Immature natural killer cell (primary cell): ENCODE measurements at regions not wholly inside any gene's neighbourhood (a gene's known extent, or its start where the extent isn't known, plus 50 kb on each side); places are given as distances from the start of the nearest gene placed in this dataset.
"Not testable (repeated sequence)": the region's sequence is repeated elsewhere in the genome, so short reads cannot be mapped to it uniquely, and the experiment has no call there.

Experiments
- DNase-seq, 3 donors: peaks; one replicate each; pipeline ENCODE4 v3.0.0; 2022; ENCODE audit warnings: mixed read lengths in 1 of 3
- H3K27ac Mint-ChIP-seq, 6 donors: one replicate each; pipeline ENCODE4 v1.8.0; 2020; ENCODE audit warnings: mixed read lengths in 6 of 6, mild to moderate bottlenecking in 5 of 6, inconsistent platforms in 4 of 6, moderate library complexity in 3 of 6
- H3K27me3 Mint-ChIP-seq, 3 donors: one replicate each; pipeline ENCODE4 v1.8.0; 2020 to 2021; ENCODE audit warnings: low read depth in 3 of 3, mild to moderate bottlenecking in 3 of 3, mixed read lengths in 3 of 3, moderate library complexity in 3 of 3, inconsistent platforms in 1 of 3
- H3K36me3 Mint-ChIP-seq, 3 donors: one replicate each; pipeline ENCODE4 v1.8.0; 2020; ENCODE audit warnings: mixed read lengths in 3 of 3, inconsistent platforms in 2 of 3, mild to moderate bottlenecking in 2 of 3
- H3K4me1 Mint-ChIP-seq, 2 donors: one replicate each; pipeline ENCODE4 v1.8.0; 2020; ENCODE audit warnings: inconsistent platforms in 2 of 2, mild to moderate bottlenecking in 2 of 2, mixed read lengths in 2 of 2, moderate library complexity in 1 of 2
- H3K4me3 Mint-ChIP-seq, 5 donors: one replicate each; pipeline ENCODE4 v1.8.0; 2020; ENCODE audit warnings: mild to moderate bottlenecking in 5 of 5, mixed read lengths in 5 of 5, inconsistent platforms in 3 of 5, moderate library complexity in 3 of 5
- H3K9me3 Mint-ChIP-seq, 6 donors: one replicate each; pipeline ENCODE4 v1.8.0; 2020; ENCODE audit warnings: mild to moderate bottlenecking in 6 of 6, mixed read lengths in 6 of 6, inconsistent platforms in 4 of 6, moderate library complexity in 3 of 6

DNA sequence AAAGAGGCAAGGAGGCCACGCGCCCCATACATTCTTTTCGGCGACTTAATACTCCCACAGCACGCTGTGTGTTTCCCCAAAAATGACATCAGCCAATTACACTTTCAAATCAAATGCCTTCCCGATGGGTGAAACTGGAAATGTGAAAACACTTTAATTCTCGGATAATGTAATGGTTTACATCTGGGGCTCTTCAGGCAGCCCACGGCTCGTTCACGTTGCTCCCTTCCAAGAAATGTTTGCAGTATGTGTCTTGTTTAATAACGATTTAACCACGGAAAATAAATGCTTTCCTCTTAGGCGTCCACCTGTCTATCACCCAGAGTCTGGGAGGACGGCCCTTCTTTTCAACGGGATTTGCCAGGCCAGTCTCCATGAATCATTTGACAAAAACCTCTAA is 272.5 kb downstream of the SHOX start:
- H3K27ac Mint-ChIP-seq: no peak overlapping the region
- peaks cover 0 to 3% (median 0%) of the 10 kb centered on the region in 6 donors for H3K9me3 Mint-ChIP-seq
- no peak for DNase-seq
- no peak overlapping the region for H3K4me3 Mint-ChIP-seq
- peaks cover 1 to 4% (median 3%) of the 10 kb centered on the region in 3 donors for H3K27me3 Mint-ChIP-seq
- H3K36me3 Mint-ChIP-seq: no peaks in the 10 kb centered on the region
- no peaks in the 10 kb centered on the region for H3K4me1 Mint-ChIP-seq

DNA sequence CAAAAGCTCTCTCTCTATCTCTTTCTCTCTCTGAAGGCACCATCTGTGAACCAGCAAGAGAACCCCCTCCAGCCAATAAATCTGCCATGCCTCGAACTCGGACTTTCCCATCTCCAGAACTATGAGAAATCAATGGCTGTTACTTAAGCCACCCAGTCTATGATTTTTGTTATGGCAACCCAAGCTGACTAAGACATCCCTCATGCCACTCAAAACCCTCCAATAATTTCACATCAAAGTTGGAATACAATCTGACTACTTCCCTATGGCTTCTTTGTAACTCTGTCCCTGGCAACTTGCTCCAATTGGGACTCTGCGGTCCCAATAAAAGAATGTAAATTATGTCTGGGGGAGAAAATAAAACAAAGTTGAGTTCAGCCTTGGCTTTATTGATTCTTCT is 265.7 kb downstream of the SHOX start:
- Mint-ChIP-seq H3K36me3 (no peaks in the 10 kb centered on the region), H3K4me1 (no peaks in the 10 kb centered on the region), H3K9me3 (peaks cover 0 to 22% (median 8%) of the 10 kb centered on the region in 6 donors), H3K4me3 (no peak overlapping the region), H3K27me3 (peaks cover 2 to 4% (median 4%) of the 10 kb centered on the region in 3 donors), H3K27ac (no peak overlapping the region)
- DNase-seq: no peak

DNA sequence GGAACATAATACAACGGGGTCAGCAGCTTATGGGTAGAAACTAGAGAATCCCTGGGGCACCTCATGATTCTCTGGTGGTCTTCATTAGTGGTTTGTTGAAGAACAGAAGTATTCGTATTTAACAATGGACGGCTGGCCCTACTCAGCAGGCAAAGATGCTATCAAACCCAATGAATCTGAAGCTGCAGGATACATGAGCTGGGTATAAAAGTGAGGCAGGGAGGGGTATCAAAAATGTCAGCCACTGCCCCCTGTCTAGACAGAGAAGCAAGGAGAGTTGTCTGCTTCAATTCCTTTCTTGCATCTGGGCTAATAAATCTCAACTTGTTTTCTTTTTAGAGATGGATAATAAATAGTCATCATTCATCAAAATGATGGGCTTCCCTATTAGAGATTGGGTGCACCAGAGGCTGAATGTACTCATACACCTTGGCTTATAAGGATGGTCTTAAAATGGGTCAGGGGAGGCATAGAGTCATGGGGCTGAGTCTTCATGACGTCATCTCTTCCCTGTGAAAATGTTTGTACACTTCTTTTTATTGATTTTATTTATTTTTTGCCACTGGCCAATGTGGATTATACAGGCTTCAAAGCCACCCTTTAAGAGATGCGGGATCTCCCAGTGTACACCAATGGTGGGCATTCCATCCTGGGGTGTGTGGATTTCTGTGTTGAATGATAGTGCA is 259.5 kb downstream of the SHOX start:
- Mint-ChIP-seq H3K27me3 (peaks cover 4 to 5% (median 5%) of the 10 kb centered on the region in 3 donors), H3K4me1 (no peaks in the 10 kb centered on the region), H3K9me3 (peaks cover 0 to 34% (median 8%) of the 10 kb centered on the region in 6 donors), H3K36me3 (no peaks in the 10 kb centered on the region), H3K27ac (no peak overlapping the region), H3K4me3 (no peak overlapping the region)
- DNase-seq: no peak

- H3K4me3 Mint-ChIP-seq, H3K4me1 Mint-ChIP-seq, H3K36me3 Mint-ChIP-seq, DNase-seq, H3K27ac Mint-ChIP-seq, H3K27me3 Mint-ChIP-seq: not testable (repeated sequence)
- peaks cover 0 to 26% (median 2%) of the 10 kb centered on the region in 6 donors for H3K9me3 Mint-ChIP-seq
Observed at GRCh38 chrX:887724-888123, 257.1 kb downstream of the SHOX start.

DNA sequence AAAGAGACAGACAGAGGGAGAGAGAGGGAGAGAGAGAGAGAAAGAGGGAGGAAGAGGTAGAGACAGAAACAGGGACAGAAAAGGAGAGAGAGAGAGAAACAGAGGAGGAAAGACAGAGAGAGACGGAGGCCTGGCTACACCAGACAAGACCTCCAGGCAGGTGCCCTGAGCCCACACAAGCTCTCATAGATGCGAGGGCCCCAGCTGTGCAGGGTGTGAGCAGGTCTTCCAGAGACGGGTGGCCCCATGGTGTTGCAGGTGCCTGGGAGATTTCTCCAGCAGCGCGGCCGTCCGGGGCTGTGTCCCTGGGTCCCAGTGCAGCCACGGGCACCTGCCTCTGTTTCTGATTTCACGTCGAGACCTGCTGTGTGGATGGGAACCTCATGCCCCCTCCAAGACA is 253.0 kb downstream of the SHOX start:
- no peak for DNase-seq
- no peak overlapping the region for H3K4me3 Mint-ChIP-seq
- H3K36me3 Mint-ChIP-seq: no peaks in the 10 kb centered on the region
- peaks cover 2 to 12% (median 6%) of the 10 kb centered on the region in 3 donors for H3K27me3 Mint-ChIP-seq
- no peak overlapping the region for H3K27ac Mint-ChIP-seq
- no peaks in the 10 kb centered on the region for H3K4me1 Mint-ChIP-seq
- H3K9me3 Mint-ChIP-seq: peaks cover 0 to 2% (median 0%) of the 10 kb centered on the region in 6 donors

- not testable (repeated sequence) for H3K36me3 Mint-ChIP-seq, H3K4me3 Mint-ChIP-seq, H3K27ac Mint-ChIP-seq, H3K9me3 Mint-ChIP-seq, DNase-seq, H3K27me3 Mint-ChIP-seq, H3K4me1 Mint-ChIP-seq
Observed at GRCh38 chrX:879756-880698, 249.4 kb downstream of the SHOX start.

DNA sequence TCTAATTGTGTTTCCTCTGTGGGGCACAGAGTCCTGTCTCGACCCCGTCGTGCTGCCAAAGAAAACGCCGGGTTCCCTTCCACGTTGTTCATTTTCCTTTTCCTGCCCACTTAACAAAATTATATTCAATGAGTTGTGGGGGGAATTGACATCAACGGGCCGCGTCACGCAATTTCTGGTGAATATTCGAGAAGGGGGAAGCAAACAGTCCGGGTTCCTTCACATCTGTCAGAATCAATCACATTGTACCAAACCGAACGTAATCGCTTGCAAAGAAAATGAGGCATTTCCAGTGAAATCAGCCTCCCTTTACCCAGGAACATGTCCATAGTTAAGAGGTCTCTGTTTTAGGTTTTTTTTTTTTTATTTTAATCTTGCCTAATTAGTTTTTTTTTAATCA is 243.5 kb downstream of the SHOX start:
- no peaks in the 10 kb centered on the region for H3K4me1 Mint-ChIP-seq
- no peaks in the 10 kb centered on the region for H3K9me3 Mint-ChIP-seq
- no peak for DNase-seq
- no peak overlapping the region for H3K27ac Mint-ChIP-seq
- no peaks in the 10 kb centered on the region for H3K36me3 Mint-ChIP-seq
- H3K4me3 Mint-ChIP-seq: peak overlapping the region in 1 of 5 donors; percentile 22
- H3K27me3 Mint-ChIP-seq: peaks cover 2 to 8% (median 3%) of the 10 kb centered on the region in 3 donors

GRCh38 chrX:873016-873415 is 242.4 kb downstream of the SHOX start:
- Mint-ChIP-seq H3K9me3 (peaks cover 0 to 2% (median 0%) of the 10 kb centered on the region in 6 donors), H3K27me3 (peaks cover 2 to 8% (median 5%) of the 10 kb centered on the region in 3 donors), H3K4me3 (no peak overlapping the region), H3K27ac (no peak overlapping the region), H3K36me3 (no peaks in the 10 kb centered on the region), H3K4me1 (no peaks in the 10 kb centered on the region)
- DNase-seq: no peak

DNA sequence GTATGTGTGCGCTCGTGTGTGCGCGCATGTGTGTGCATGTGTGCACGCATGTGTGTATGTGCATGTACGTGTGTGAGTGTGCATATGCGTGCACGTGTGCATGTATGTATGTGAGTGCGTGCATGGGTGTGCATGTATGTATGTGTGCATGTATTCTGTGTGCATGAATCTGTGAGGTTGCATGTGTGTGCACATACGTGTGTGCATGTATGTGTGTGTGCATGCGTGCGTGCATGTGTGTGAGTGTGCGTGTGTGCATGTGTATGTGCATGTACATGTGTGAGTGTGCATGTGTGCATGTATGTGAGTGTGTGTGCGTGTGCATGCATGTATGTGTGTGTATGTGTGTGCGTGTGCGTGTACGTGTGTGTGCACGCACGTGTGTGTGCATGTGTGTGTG is 241.5 kb downstream of the SHOX start:
- DNase-seq: no peak
- no peaks in the 10 kb centered on the region for H3K36me3 Mint-ChIP-seq
- H3K9me3 Mint-ChIP-seq: peaks cover 0 to 2% (median 0%) of the 10 kb centered on the region in 6 donors
- H3K4me1 Mint-ChIP-seq: no peaks in the 10 kb centered on the region
- H3K4me3 Mint-ChIP-seq: no peak overlapping the region
- H3K27me3 Mint-ChIP-seq: peaks cover 2 to 8% (median 5%) of the 10 kb centered on the region in 3 donors
- no peak overlapping the region for H3K27ac Mint-ChIP-seq

- no peaks in the 10 kb centered on the region for H3K4me1 Mint-ChIP-seq
Observed at GRCh38 chrX:871626-872025, 241.0 kb downstream of the SHOX start.

GRCh38 chrX:867966-868647 is 237.5 kb downstream of the SHOX start:
- Mint-ChIP-seq H3K36me3 (no peaks in the 10 kb centered on the region), H3K27ac (no peak overlapping the region), H3K4me3 (no peak overlapping the region), H3K9me3 (peaks cover 0 to 3% (median under 1%) of the 10 kb centered on the region in 6 donors), H3K4me1 (no peaks in the 10 kb centered on the region), H3K27me3 (peaks cover 2 to 8% (median 2%) of the 10 kb centered on the region in 3 donors)
- DNase-seq: no peak

More at GRCh38 chrX:871626-872025, 241.0 kb downstream of the SHOX start:
- peaks cover 0 to 2% (median 0%) of the 10 kb centered on the region in 6 donors for H3K9me3 Mint-ChIP-seq
- H3K36me3 Mint-ChIP-seq: no peaks in the 10 kb centered on the region
- H3K27ac Mint-ChIP-seq: no peak overlapping the region
- no peak overlapping the region for H3K4me3 Mint-ChIP-seq
- H3K27me3 Mint-ChIP-seq: peaks cover 2 to 8% (median 5%) of the 10 kb centered on the region in 3 donors
- DNase-seq: no peak

- Mint-ChIP-seq H3K4me3 (no peak overlapping the region), H3K27ac (no peak overlapping the region), H3K27me3 (peaks cover 2 to 8% (median 2%) of the 10 kb centered on the region in 3 donors), H3K9me3 (peaks cover 0 to 3% (median under 1%) of the 10 kb centered on the region in 6 donors), H3K36me3 (no peaks in the 10 kb centered on the region), H3K4me1 (no peaks in the 10 kb centered on the region)
- DNase-seq: no peak
Observed at GRCh38 chrX:867502-867901, 236.9 kb downstream of the SHOX start.

- no peak for DNase-seq
- H3K4me1 Mint-ChIP-seq: no peaks in the 10 kb centered on the region
- H3K27ac Mint-ChIP-seq: no peak overlapping the region
- peaks cover 2 to 8% (median 2%) of the 10 kb centered on the region in 3 donors for H3K27me3 Mint-ChIP-seq
- H3K9me3 Mint-ChIP-seq: peaks cover 0 to 3% (median under 1%) of the 10 kb centered on the region in 6 donors
- no peak overlapping the region for H3K4me3 Mint-ChIP-seq
- no peaks in the 10 kb centered on the region for H3K36me3 Mint-ChIP-seq
Observed at GRCh38 chrX:866441-866990, 235.9 kb downstream of the SHOX start.
